Panc1 (cell line): ENCODE measurements at regions not wholly inside any gene's neighbourhood (a gene's known extent, or its start where the extent isn't known, plus 50 kb on each side); places are given as distances from the start of the nearest gene placed in this dataset.

Experiments
- ATAC-seq: fragments of 200-7000 bp; cut with Tn5 transposase; 2 replicates; pipeline ENCODE4 v1.9.1; 2020; ENCODE audit warnings: mild to moderate bottlenecking, moderate library complexity
- BruUV-seq: library from RNA; stranded (reverse); fragments of 400-500 nt; replicated peaks from 2 replicates; lab custom pipeline; 2021; lab: Mats Ljungman, UMichigan
- CTCF ChIA-PET: fragments of 300-600 bp; sonication (Branson Sonifier 250); formaldehyde crosslinking; loops from one replicate; lab custom pipeline; 2022; ENCODE audit warnings: antibody characterized with exemption; lab: Charles Lee
- POLR2A ChIA-PET: fragments of 300-600 bp; sonication (Branson Sonifier 250); formaldehyde crosslinking; loops from one replicate; lab custom pipeline; 2022; ENCODE audit warnings: antibody characterized with exemption; lab: Charles Lee
- DNase-seq: peaks from one replicate; pipeline ENCODE4 v3.0.0-alpha.2; 2010; ENCODE audit warnings: low read depth, low spot score
- H3K27ac ChIP-seq: 2 replicates; pipeline ENCODE4 v1.5.1; 2011; ENCODE audit warnings: mild to moderate bottlenecking, low read length, inconsistent platforms
- H3K27me3 ChIP-seq: fragments of 200-500 bp; sonication (Bioruptor generic); 2 replicates; pipeline ENCODE4 v1.6.0; 2014; ENCODE audit warnings: low read length, inconsistent platforms; ENCODE audit not compliant: control insufficient read depth, insufficient read depth
- H3K36me3 ChIP-seq: fragments of 200-500 bp; sonication (Bioruptor generic); 2 replicates; pipeline ENCODE4 v1.5.1; 2014; ENCODE audit warnings: inconsistent platforms, mild to moderate bottlenecking, low read length, moderate library complexity; ENCODE audit not compliant: control insufficient read depth, insufficient read depth
- H3K4me1 ChIP-seq: 2 replicates; pipeline ENCODE4 v1.5.1; 2011; ENCODE audit warnings: inconsistent platforms, mild to moderate bottlenecking, low read length, moderate library complexity; ENCODE audit not compliant: control insufficient read depth, insufficient read depth
- H3K4me3 ChIP-seq, 2 experiments: 2 replicates each; pipeline ENCODE4 v1.5.1; 2011 to 2012; ENCODE audit warnings: low read depth in 2 of 2, low read length in 2 of 2, mild to moderate bottlenecking in 2 of 2, inconsistent platforms in 1 of 2, moderate library complexity in 1 of 2
- H3K9me3 ChIP-seq: fragments of 200-500 bp; sonication (Bioruptor generic); 2 replicates; pipeline ENCODE4 v1.5.1; 2014; ENCODE audit warnings: low read depth, mild to moderate bottlenecking, inconsistent platforms, low read length, moderate library complexity; ENCODE audit not compliant: control insufficient read depth, insufficient read depth
- CTCF ChIP-seq: fragments of 450-650 bp; IDR thresholded peaks from 2 replicates; pipeline ENCODE4 v1.5.1; 2017; ENCODE audit warnings: mild to moderate bottlenecking
- POLR2AphosphoS5 ChIP-seq: IDR thresholded peaks from 2 replicates; pipeline ENCODE4 v1.6.1; 2012; ENCODE audit warnings: mild to moderate bottlenecking, low read depth, low read length, moderate library complexity
- REST ChIP-seq, 2 experiments: IDR thresholded peaks; 2 replicates each; pipeline ENCODE4 v1.6.1; 2011 to 2012; ENCODE audit warnings: low read depth in 2 of 2, control low read depth in 1 of 2, low read length in 1 of 2, mild to moderate bottlenecking in 1 of 2, moderate library complexity in 1 of 2; ENCODE audit not compliant: insufficient read depth in 1 of 2
- SIN3A ChIP-seq: IDR thresholded peaks from 2 replicates; pipeline ENCODE4 v1.6.1; 2012; ENCODE audit warnings: low read depth, mild to moderate bottlenecking, low read length, moderate library complexity, borderline replicate concordance; ENCODE audit not compliant: insufficient read depth
- TCF7L2 ChIP-seq: IDR thresholded peaks from 2 replicates; pipeline ENCODE4 v1.6.1; 2011; ENCODE audit warnings: mild to moderate bottlenecking, low read depth, low read length, inconsistent platforms
- in situ Hi-C: cut with HindIII; loops from 2 replicates; pipeline ENCODE4 v1.10.0; 2016; ENCODE audit warnings: low sequenced_read_pairs, low pct_unique_long_range_greater_than_20kb
- intact Hi-C: fragments of 100-400 bp; cut with micrococcal nuclease; formaldehyde crosslinking; loops from one replicate; pipeline ENCODE4 v1.10.0; 2022; ENCODE audit not compliant: unreplicated experiment

GRCh38 chr5:8767746-8768145 lies 778.1 kb downstream of the SEMA5A start:
- in situ Hi-C loops = no loop called here
- no peak for TF ChIP-seq POLR2AphosphoS5
- TF ChIP-seq REST (IDR thresholded peaks at IDR 0.05; ENCODE audit: insufficient read depth in 1 of 2, low read depth in 2 of 2, low read length in 1 of 2) = no peak
- no peak for TF ChIP-seq SIN3A
- no peaks in the 10 kb centered on the region for H3K27me3 ChIP-seq
- no peak overlapping the region for H3K4me3 ChIP-seq
- DNase-seq (no peak), ATAC-seq (no peak)
- POLR2A ChIA-PET = no interaction called here
- no peak overlapping the region for H3K27ac ChIP-seq
- H3K4me1 ChIP-seq = no peaks in the 10 kb centered on the region
- no TSS peak for BruUV-seq
- no peaks in the 10 kb centered on the region for H3K9me3 ChIP-seq
- intact Hi-C loops = no loop called here
- no peaks in the 10 kb centered on the region for H3K36me3 ChIP-seq
- CTCF ChIA-PET = no interaction called here

GRCh38 chr5:8769631-8770030 lies 776.2 kb downstream of the SEMA5A start:
- ChIA-PET POLR2A (no interaction called here), CTCF (no interaction called here)
- H3K4me1 ChIP-seq = no peaks in the 10 kb centered on the region
- DNase-seq (no peak), ATAC-seq (no peak)
- BruUV-seq = no TSS peak
- intact Hi-C loops (no loop called here), in situ Hi-C loops (no loop called here)
- no peak overlapping the region for H3K27ac ChIP-seq
- H3K36me3 ChIP-seq = no peaks in the 10 kb centered on the region
- no peaks in the 10 kb centered on the region for H3K9me3 ChIP-seq
- no peak overlapping the region for H3K4me3 ChIP-seq
- no peaks in the 10 kb centered on the region for H3K27me3 ChIP-seq
- TF ChIP-seq CTCF = no peak
- no peak for TF ChIP-seq REST (IDR thresholded peaks at IDR 0.05; ENCODE audit: insufficient read depth in 1 of 2, low read depth in 2 of 2, low read length in 1 of 2)
- no peak for TF ChIP-seq POLR2AphosphoS5
- TF ChIP-seq TCF7L2 = no peak
- no peak for TF ChIP-seq SIN3A
